HG03460 (cell line): ENCODE measurements at regions not wholly inside any gene's neighbourhood (a gene's known extent, or its start where the extent isn't known, plus 50 kb on each side); places are given as distances from the start of the nearest gene placed in this dataset.

Experiments
- ATAC-seq: cut with Tn5 transposase; IDR thresholded peaks from one replicate; pipeline ENCODE4 v1.9.1; 2021; ENCODE audit not compliant: unreplicated experiment

GRCh38 chr9:86836266-86836665, 111.0 kb downstream of the GAS1 start:
- ATAC-seq = no peak

GRCh38 chr9:86830356-86830755, 117.0 kb downstream of the GAS1 start:
- ATAC-seq = no peak

GRCh38 chr9:86829496-86830046, 117.7 kb downstream of the GAS1 start:
- no peak for ATAC-seq

GRCh38 chr9:86828631-86829030, 118.7 kb downstream of the GAS1 start:
- no peak for ATAC-seq

- ATAC-seq = no peak
These were observed 119.4 kb downstream of the GAS1 start for GRCh38 chr9:86827893-86828292.

- no peak for ATAC-seq
These were observed 122.0 kb downstream of the GAS1 start for GRCh38 chr9:86825299-86825698.

- ATAC-seq = no peak
These were observed 125.1 kb downstream of the GAS1 start for GRCh38 chr9:86822006-86822801.

GRCh38 chr9:86821006-86821845, 126.1 kb downstream of the GAS1 start:
- no peak for ATAC-seq

- no peak for ATAC-seq
These were observed 127.8 kb downstream of the GAS1 start for GRCh38 chr9:86819552-86819951.

- no peak for ATAC-seq
These were observed 128.7 kb downstream of the GAS1 start for GRCh38 chr9:86818636-86819035.

GRCh38 chr9:86816868-86817267, 130.4 kb downstream of the GAS1 start:
- no peak for ATAC-seq

GRCh38 chr9:86816366-86816765, 130.9 kb downstream of the GAS1 start:
- no peak for ATAC-seq

GRCh38 chr9:86812616-86813015, 134.7 kb downstream of the GAS1 start:
- no peak for ATAC-seq

GRCh38 chr9:86809759-86810367, 137.4 kb downstream of the GAS1 start:
- ATAC-seq = no peak

GRCh38 chr9:86809151-86809550, 138.2 kb downstream of the GAS1 start:
- ATAC-seq = no peak

GRCh38 chr9:86807367-86807976, 139.8 kb downstream of the GAS1 start:
- no peak for ATAC-seq

GRCh38 chr9:86804011-86804410, 143.3 kb downstream of the GAS1 start:
- no peak for ATAC-seq

GRCh38 chr9:86802900-86803673, 144.2 kb downstream of the GAS1 start:
- ATAC-seq = no peak

- ATAC-seq = no peak
These were observed 146.1 kb downstream of the GAS1 start for GRCh38 chr9:86801246-86801645.

GRCh38 chr9:86800681-86801080, 146.6 kb downstream of the GAS1 start:
- ATAC-seq = no peak
